ENCODE measurements at regions not wholly inside any gene's neighbourhood (a gene's known extent, or its start where the extent isn't known, plus 50 kb on each side); places are given as distances from the start of the nearest gene placed in this dataset.

GRCh38 chr20:11311659-11312224, 606.0 kb upstream of the BTBD3 start:
- no peaks in the 10 kb centered on the region for H3K4me1 ChIP-seq (ENCODE audit: control insufficient read depth, insufficient read depth, low read length)
- no peaks in the 10 kb centered on the region for H3K27me3 ChIP-seq (ENCODE audit: control insufficient read depth, insufficient read depth, low read length)
- no peak overlapping the region for H3K4me3 ChIP-seq (ENCODE audit: low read length)
- no peaks in the 10 kb centered on the region for H3K36me3 ChIP-seq (ENCODE audit: control insufficient read depth, insufficient read depth, low read length)
- H3K9me3 ChIP-seq (ENCODE audit: control insufficient read depth, low read length): no peaks in the 10 kb centered on the region
- no peak overlapping the region for H3K9ac ChIP-seq (ENCODE audit: low read length)

GRCh38 chr20:11315525-11315924, 602.2 kb upstream of the BTBD3 start:
- Histone ChIP-seq H3K9ac (ENCODE audit: low read length) (no peak overlapping the region), H3K4me1 (ENCODE audit: control insufficient read depth, insufficient read depth, low read length) (no peaks in the 10 kb centered on the region), H3K36me3 (ENCODE audit: control insufficient read depth, insufficient read depth, low read length) (no peaks in the 10 kb centered on the region), H3K4me3 (ENCODE audit: low read length) (no peak overlapping the region), H3K27me3 (ENCODE audit: control insufficient read depth, insufficient read depth, low read length) (no peaks in the 10 kb centered on the region), H3K9me3 (ENCODE audit: control insufficient read depth, low read length) (no peaks in the 10 kb centered on the region)

- no peaks in the 10 kb centered on the region for H3K27me3 ChIP-seq (ENCODE audit: control insufficient read depth, insufficient read depth, low read length)
These were observed 601.4 kb upstream of the BTBD3 start for GRCh38 chr20:11316244-11316643.

GRCh38 chr20:11320033-11320432, 597.7 kb upstream of the BTBD3 start:
- Histone ChIP-seq H3K36me3 (ENCODE audit: control insufficient read depth, insufficient read depth, low read length) (no peaks in the 10 kb centered on the region), H3K9ac (ENCODE audit: low read length) (no peak overlapping the region), H3K27me3 (ENCODE audit: control insufficient read depth, insufficient read depth, low read length) (no peaks in the 10 kb centered on the region), H3K9me3 (ENCODE audit: control insufficient read depth, low read length) (no peaks in the 10 kb centered on the region), H3K4me1 (ENCODE audit: control insufficient read depth, insufficient read depth, low read length) (no peaks in the 10 kb centered on the region), H3K4me3 (ENCODE audit: low read length) (no peak overlapping the region)

More at GRCh38 chr20:11316244-11316643, 601.4 kb upstream of the BTBD3 start:
- no peak overlapping the region for H3K9ac ChIP-seq (ENCODE audit: low read length)
- H3K4me1 ChIP-seq (ENCODE audit: control insufficient read depth, insufficient read depth, low read length): no peaks in the 10 kb centered on the region
- no peaks in the 10 kb centered on the region for H3K9me3 ChIP-seq (ENCODE audit: control insufficient read depth, low read length)
- no peaks in the 10 kb centered on the region for H3K36me3 ChIP-seq (ENCODE audit: control insufficient read depth, insufficient read depth, low read length)
- H3K4me3 ChIP-seq (ENCODE audit: low read length): no peak overlapping the region

- Histone ChIP-seq H3K9ac (ENCODE audit: low read length) (no peak overlapping the region), H3K27me3 (ENCODE audit: control insufficient read depth, insufficient read depth, low read length) (no peaks in the 10 kb centered on the region), H3K4me3 (ENCODE audit: low read length) (no peak overlapping the region), H3K9me3 (ENCODE audit: control insufficient read depth, low read length) (no peaks in the 10 kb centered on the region), H3K36me3 (ENCODE audit: control insufficient read depth, insufficient read depth, low read length) (no peaks in the 10 kb centered on the region), H3K4me1 (ENCODE audit: control insufficient read depth, insufficient read depth, low read length) (no peaks in the 10 kb centered on the region)
These were observed 593.9 kb upstream of the BTBD3 start for GRCh38 chr20:11323816-11324215.

GRCh38 chr20:11324990-11325389, 592.7 kb upstream of the BTBD3 start:
- H3K36me3 ChIP-seq (ENCODE audit: control insufficient read depth, insufficient read depth, low read length): no peaks in the 10 kb centered on the region
- H3K4me1 ChIP-seq (ENCODE audit: control insufficient read depth, insufficient read depth, low read length): no peaks in the 10 kb centered on the region
- no peak overlapping the region for H3K4me3 ChIP-seq (ENCODE audit: low read length)
- H3K9ac ChIP-seq (ENCODE audit: low read length): no peak overlapping the region
- no peaks in the 10 kb centered on the region for H3K27me3 ChIP-seq (ENCODE audit: control insufficient read depth, insufficient read depth, low read length)
- H3K9me3 ChIP-seq (ENCODE audit: control insufficient read depth, low read length): no peaks in the 10 kb centered on the region

GRCh38 chr20:11328839-11329238, 588.9 kb upstream of the BTBD3 start:
- H3K27me3 ChIP-seq (ENCODE audit: control insufficient read depth, insufficient read depth, low read length): no peaks in the 10 kb centered on the region
- H3K9ac ChIP-seq (ENCODE audit: low read length): no peak overlapping the region
- no peaks in the 10 kb centered on the region for H3K9me3 ChIP-seq (ENCODE audit: control insufficient read depth, low read length)
- no peak overlapping the region for H3K4me3 ChIP-seq (ENCODE audit: low read length)
- H3K36me3 ChIP-seq (ENCODE audit: control insufficient read depth, insufficient read depth, low read length): no peaks in the 10 kb centered on the region
- H3K4me1 ChIP-seq (ENCODE audit: control insufficient read depth, insufficient read depth, low read length): no peaks in the 10 kb centered on the region

GRCh38 chr20:11329271-11329670, 588.4 kb upstream of the BTBD3 start:
- no peaks in the 10 kb centered on the region for H3K27me3 ChIP-seq (ENCODE audit: control insufficient read depth, insufficient read depth, low read length)
- H3K4me3 ChIP-seq (ENCODE audit: low read length): no peak overlapping the region
- no peaks in the 10 kb centered on the region for H3K4me1 ChIP-seq (ENCODE audit: control insufficient read depth, insufficient read depth, low read length)
- no peaks in the 10 kb centered on the region for H3K9me3 ChIP-seq (ENCODE audit: control insufficient read depth, low read length)
- H3K36me3 ChIP-seq (ENCODE audit: control insufficient read depth, insufficient read depth, low read length): no peaks in the 10 kb centered on the region
- H3K9ac ChIP-seq (ENCODE audit: low read length): no peak overlapping the region

- no peaks in the 10 kb centered on the region for H3K36me3 ChIP-seq (ENCODE audit: control insufficient read depth, insufficient read depth, low read length)
- H3K9ac ChIP-seq (ENCODE audit: low read length): no peak overlapping the region
- no peaks in the 10 kb centered on the region for H3K4me1 ChIP-seq (ENCODE audit: control insufficient read depth, insufficient read depth, low read length)
- no peaks in the 10 kb centered on the region for H3K9me3 ChIP-seq (ENCODE audit: control insufficient read depth, low read length)
- H3K4me3 ChIP-seq (ENCODE audit: low read length): no peak overlapping the region
- no peaks in the 10 kb centered on the region for H3K27me3 ChIP-seq (ENCODE audit: control insufficient read depth, insufficient read depth, low read length)
These were observed 586.6 kb upstream of the BTBD3 start for GRCh38 chr20:11331096-11331495.

- Histone ChIP-seq H3K36me3 (ENCODE audit: control insufficient read depth, insufficient read depth, low read length) (no peaks in the 10 kb centered on the region), H3K27me3 (ENCODE audit: control insufficient read depth, insufficient read depth, low read length) (no peaks in the 10 kb centered on the region), H3K9ac (ENCODE audit: low read length) (no peak overlapping the region), H3K9me3 (ENCODE audit: control insufficient read depth, low read length) (no peaks in the 10 kb centered on the region), H3K4me1 (ENCODE audit: control insufficient read depth, insufficient read depth, low read length) (no peaks in the 10 kb centered on the region), H3K4me3 (ENCODE audit: low read length) (no peak overlapping the region)
These were observed 585.3 kb upstream of the BTBD3 start for GRCh38 chr20:11332381-11332780.

GRCh38 chr20:11333634-11334033, 584.1 kb upstream of the BTBD3 start:
- no peak overlapping the region for H3K4me3 ChIP-seq (ENCODE audit: low read length)
- no peaks in the 10 kb centered on the region for H3K9me3 ChIP-seq (ENCODE audit: control insufficient read depth, low read length)
- no peak overlapping the region for H3K9ac ChIP-seq (ENCODE audit: low read length)
- no peaks in the 10 kb centered on the region for H3K36me3 ChIP-seq (ENCODE audit: control insufficient read depth, insufficient read depth, low read length)
- no peaks in the 10 kb centered on the region for H3K27me3 ChIP-seq (ENCODE audit: control insufficient read depth, insufficient read depth, low read length)
- H3K4me1 ChIP-seq (ENCODE audit: control insufficient read depth, insufficient read depth, low read length): no peaks in the 10 kb centered on the region

GRCh38 chr20:11337361-11338130, 580.1 kb upstream of the BTBD3 start:
- H3K4me3 ChIP-seq (ENCODE audit: low read length): no peak overlapping the region
- H3K36me3 ChIP-seq (ENCODE audit: control insufficient read depth, insufficient read depth, low read length): no peaks in the 10 kb centered on the region
- H3K27me3 ChIP-seq (ENCODE audit: control insufficient read depth, insufficient read depth, low read length): no peaks in the 10 kb centered on the region
- no peaks in the 10 kb centered on the region for H3K4me1 ChIP-seq (ENCODE audit: control insufficient read depth, insufficient read depth, low read length)
- no peaks in the 10 kb centered on the region for H3K9me3 ChIP-seq (ENCODE audit: control insufficient read depth, low read length)
- no peak overlapping the region for H3K9ac ChIP-seq (ENCODE audit: low read length)

All from mucosa of stomach (tissue), 1 donor.